ENCODE measurements at regions not wholly inside any gene's neighbourhood (a gene's known extent, or its start where the extent isn't known, plus 50 kb on each side); places are given as distances from the start of the nearest gene placed in this dataset.

DNA sequence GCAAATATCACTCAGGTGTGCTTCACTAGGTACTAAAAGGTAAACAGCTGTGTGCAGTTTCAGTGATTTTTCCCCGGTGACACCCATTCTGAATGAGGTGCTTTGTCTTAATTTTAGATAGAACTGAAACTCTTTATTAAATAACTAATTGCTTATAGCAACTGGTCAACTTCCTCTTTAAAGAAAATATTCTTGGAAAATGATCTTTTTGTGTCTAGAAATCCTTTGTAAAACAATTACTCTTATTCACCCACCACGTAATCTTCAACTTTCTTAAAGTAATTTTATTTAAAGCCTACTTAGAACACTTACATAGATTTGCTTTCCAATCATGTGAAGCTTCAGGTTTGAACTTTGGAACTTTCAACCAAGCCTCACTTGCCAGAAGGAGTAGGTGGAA, 57.9 kb upstream of the RMDN2 start:
- TF ChIP-seq, protein P1, sequence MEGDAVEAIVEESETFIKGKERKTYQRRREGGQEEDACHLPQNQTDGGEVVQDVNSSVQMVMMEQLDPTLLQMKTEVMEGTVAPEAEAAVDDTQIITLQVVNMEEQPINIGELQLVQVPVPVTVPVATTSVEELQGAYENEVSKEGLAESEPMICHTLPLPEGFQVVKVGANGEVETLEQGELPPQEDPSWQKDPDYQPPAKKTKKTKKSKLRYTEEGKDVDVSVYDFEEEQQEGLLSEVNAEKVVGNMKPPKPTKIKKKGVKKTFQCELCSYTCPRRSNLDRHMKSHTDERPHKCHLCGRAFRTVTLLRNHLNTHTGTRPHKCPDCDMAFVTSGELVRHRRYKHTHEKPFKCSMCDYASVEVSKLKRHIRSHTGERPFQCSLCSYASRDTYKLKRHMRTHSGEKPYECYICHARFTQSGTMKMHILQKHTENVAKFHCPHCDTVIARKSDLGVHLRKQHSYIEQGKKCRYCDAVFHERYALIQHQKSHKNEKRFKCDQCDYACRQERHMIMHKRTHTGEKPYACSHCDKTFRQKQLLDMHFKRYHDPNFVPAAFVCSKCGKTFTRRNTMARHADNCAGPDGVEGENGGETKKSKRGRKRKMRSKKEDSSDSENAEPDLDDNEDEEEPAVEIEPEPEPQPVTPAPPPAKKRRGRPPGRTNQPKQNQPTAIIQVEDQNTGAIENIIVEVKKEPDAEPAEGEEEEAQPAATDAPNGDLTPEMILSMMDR (IDR thresholded peaks at IDR 0.05), result no peak
- TF ChIP-seq POLR2A (IDR thresholded peaks at IDR 0.05), result no peak
